Naive thymus-derived CD8-positive, alpha-beta T cell (primary cell): ENCODE measurements at regions not wholly inside any gene's neighbourhood (a gene's known extent, or its start where the extent isn't known, plus 50 kb on each side); places are given as distances from the start of the nearest gene placed in this dataset.

Experiments used
- ATAC-seq, 2 donors: fragments of 150-1000 bp; cut with Tn5 transposase in 1 of 2; sonication (Bioruptor Pico), chemical (Tn5 transposase) in 1 of 2; 1 replicate in 1 of 2; 2 replicates in 1 of 2; pipeline ENCODE4 v1.10.0; 2021; ENCODE audit warnings: mild to moderate bottlenecking in 2 of 2, moderate library complexity in 2 of 2
- POLR2A ChIA-PET: fragments of 350-600 bp; sonication (Branson Sonifier 250); formaldehyde crosslinking; loops from one replicate; lab custom pipeline; 2021; ENCODE audit warnings: antibody characterized with exemption; lab: Charles Lee
- DNase-seq, 10 donors: peaks; one replicate each; pipeline versions ENCODE4 v3.0.0 to v3.0.0-alpha.2; 2020 to 2022
- H3K27ac Mint-ChIP-seq, 10 donors: one replicate each; pipeline ENCODE4 v1.8.0; 2020 to 2022; ENCODE audit warnings: mild to moderate bottlenecking in 10 of 10, mixed read lengths in 10 of 10, moderate library complexity in 4 of 10, inconsistent platforms in 1 of 10
- H3K27me3 Mint-ChIP-seq, 5 donors: one replicate each; pipeline ENCODE4 v1.8.0; 2021 to 2022; ENCODE audit warnings: mixed read lengths in 5 of 5
- H3K36me3 Mint-ChIP-seq, 3 donors: one replicate each; pipeline ENCODE4 v1.8.0; 2020 to 2022; ENCODE audit warnings: mixed read lengths in 3 of 3, mild to moderate bottlenecking in 2 of 3, inconsistent platforms in 1 of 3
- H3K4me1 Mint-ChIP-seq, 4 donors: one replicate each; pipeline ENCODE4 v1.8.0; 2021 to 2022; ENCODE audit warnings: mixed read lengths in 4 of 4
- H3K4me3 Mint-ChIP-seq, 10 donors: one replicate each; pipeline ENCODE4 v1.8.0; 2020 to 2022; ENCODE audit warnings: mild to moderate bottlenecking in 10 of 10, mixed read lengths in 10 of 10, moderate library complexity in 6 of 10, inconsistent platforms in 1 of 10
- H3K9me3 Mint-ChIP-seq, 9 donors: one replicate each; pipeline ENCODE4 v1.8.0; 2020 to 2022; ENCODE audit warnings: mixed read lengths in 9 of 9, mild to moderate bottlenecking in 3 of 9, inconsistent platforms in 1 of 9, moderate library complexity in 1 of 9

GRCh38 chr1:57889676-57890320, 465.9 kb upstream of the DAB1 start:
- Mint-ChIP-seq H3K27ac (no peak overlapping the region), H3K4me1 (no peaks in the 10 kb centered on the region), H3K9me3 (peaks cover 0 to 1% (median 0%) of the 10 kb centered on the region in 9 donors), H3K36me3 (no peaks in the 10 kb centered on the region), H3K4me3 (no peak overlapping the region), H3K27me3 (peaks cover 2 to 14% (median 8%) of the 10 kb centered on the region in 5 donors)
- DNase-seq (no peak), ATAC-seq (no peak)
- POLR2A ChIA-PET, result interaction anchor here (0.6 kb wide), 1 partner anchor 1058 kb away, joined by 3 read pairs; no protein-coding TSS in a partner anchor

GRCh38 chr1:57887964-57888491, 464.2 kb upstream of the DAB1 start:
- Mint-ChIP-seq H3K9me3 (peaks cover 0 to 2% (median 0%) of the 10 kb centered on the region in 9 donors), H3K36me3 (no peaks in the 10 kb centered on the region), H3K4me1 (no peaks in the 10 kb centered on the region), H3K27me3 (peaks cover 0 to 14% (median 2%) of the 10 kb centered on the region in 5 donors), H3K27ac (no peak overlapping the region), H3K4me3 (no peak overlapping the region)
- no peak for DNase-seq
- POLR2A ChIA-PET, result no interaction called here
- ATAC-seq, result no peak

- ATAC-seq (no peak), DNase-seq (no peak)
- Mint-ChIP-seq H3K27me3 (peaks cover 0 to 14% (median 2%) of the 10 kb centered on the region in 5 donors), H3K9me3 (peaks cover 0 to 2% (median 0%) of the 10 kb centered on the region in 9 donors), H3K27ac (no peak overlapping the region), H3K4me3 (no peak overlapping the region), H3K4me1 (no peaks in the 10 kb centered on the region), H3K36me3 (no peaks in the 10 kb centered on the region)
- POLR2A ChIA-PET, result no interaction called here
Measured at GRCh38 chr1:57886376-57886775, 462.5 kb upstream of the DAB1 start.

GRCh38 chr1:57883642-57883995, 459.8 kb upstream of the DAB1 start:
- H3K27ac Mint-ChIP-seq, result no peak overlapping the region
- no peak overlapping the region for H3K4me3 Mint-ChIP-seq
- H3K36me3 Mint-ChIP-seq, result no peaks in the 10 kb centered on the region
- no peak for ATAC-seq
- no peaks in the 10 kb centered on the region for H3K4me1 Mint-ChIP-seq
- DNase-seq, result no peak
- POLR2A ChIA-PET, result no interaction called here
- peaks cover 0 to 2% (median 0%) of the 10 kb centered on the region in 9 donors for H3K9me3 Mint-ChIP-seq
- H3K27me3 Mint-ChIP-seq, result peaks cover 0 to 8% (median 6%) of the 10 kb centered on the region in 5 donors

GRCh38 chr1:57882934-57883641, 459.2 kb upstream of the DAB1 start:
- DNase-seq (no peak), ATAC-seq (no peak)
- H3K36me3 Mint-ChIP-seq, result no peaks in the 10 kb centered on the region
- no peaks in the 10 kb centered on the region for H3K4me1 Mint-ChIP-seq
- POLR2A ChIA-PET, result no interaction called here
- peaks cover 0 to 2% (median 0%) of the 10 kb centered on the region in 9 donors for H3K9me3 Mint-ChIP-seq
- no peak overlapping the region for H3K27ac Mint-ChIP-seq
- H3K27me3 Mint-ChIP-seq, result peaks cover 0 to 8% (median 6%) of the 10 kb centered on the region in 5 donors
- no peak overlapping the region for H3K4me3 Mint-ChIP-seq

GRCh38 chr1:57882072-57882471, 458.2 kb upstream of the DAB1 start:
- H3K4me3 Mint-ChIP-seq, result no peak overlapping the region
- POLR2A ChIA-PET, result no interaction called here
- DNase-seq (no peak), ATAC-seq (no peak)
- H3K4me1 Mint-ChIP-seq, result no peaks in the 10 kb centered on the region
- no peak overlapping the region for H3K27ac Mint-ChIP-seq
- H3K9me3 Mint-ChIP-seq, result peaks cover 0 to 2% (median 0%) of the 10 kb centered on the region in 9 donors
- H3K27me3 Mint-ChIP-seq, result peaks cover 0 to 8% (median 6%) of the 10 kb centered on the region in 5 donors
- no peaks in the 10 kb centered on the region for H3K36me3 Mint-ChIP-seq

- Mint-ChIP-seq H3K27ac (no peak overlapping the region), H3K4me1 (no peaks in the 10 kb centered on the region), H3K36me3 (no peaks in the 10 kb centered on the region), H3K9me3 (peaks cover 0 to 2% (median 0%) of the 10 kb centered on the region in 9 donors), H3K27me3 (peaks cover 0 to 8% (median 6%) of the 10 kb centered on the region in 5 donors), H3K4me3 (no peak overlapping the region)
- ATAC-seq (no peak), DNase-seq (no peak)
- POLR2A ChIA-PET, result no interaction called here
Measured at GRCh38 chr1:57881639-57882038, 457.8 kb upstream of the DAB1 start.

- no peak overlapping the region for H3K4me3 Mint-ChIP-seq
- peaks cover 0 to 8% (median 6%) of the 10 kb centered on the region in 5 donors for H3K27me3 Mint-ChIP-seq
- peaks cover 0 to under 1% (median 0%) of the 10 kb centered on the region in 9 donors for H3K9me3 Mint-ChIP-seq
- H3K4me1 Mint-ChIP-seq, result no peaks in the 10 kb centered on the region
- H3K36me3 Mint-ChIP-seq, result no peaks in the 10 kb centered on the region
- ATAC-seq, result no peak
- H3K27ac Mint-ChIP-seq, result no peak overlapping the region
- DNase-seq, result no peak
- POLR2A ChIA-PET, result no interaction called here
Measured at GRCh38 chr1:57879700-57880099, 455.8 kb upstream of the DAB1 start.

- no peaks in the 10 kb centered on the region for H3K36me3 Mint-ChIP-seq
- H3K4me3 Mint-ChIP-seq, result no peak overlapping the region
- no peak overlapping the region for H3K27ac Mint-ChIP-seq
- DNase-seq (no peak), ATAC-seq (no peak)
- peaks cover 0 to 6% (median 0%) of the 10 kb centered on the region in 9 donors for H3K9me3 Mint-ChIP-seq
- POLR2A ChIA-PET, result no interaction called here
- H3K4me1 Mint-ChIP-seq, result no peaks in the 10 kb centered on the region
- peaks cover 0 to 11% (median 6%) of the 10 kb centered on the region in 5 donors for H3K27me3 Mint-ChIP-seq
Measured at GRCh38 chr1:57874418-57874877, 450.6 kb upstream of the DAB1 start.

- Mint-ChIP-seq H3K27ac (no peak overlapping the region), H3K27me3 (peaks cover 0 to 5% (median 0%) of the 10 kb centered on the region in 5 donors), H3K36me3 (no peaks in the 10 kb centered on the region), H3K4me3 (no peak overlapping the region), H3K4me1 (no peaks in the 10 kb centered on the region), H3K9me3 (peaks cover 0 to 6% (median 0%) of the 10 kb centered on the region in 9 donors)
- no peak for DNase-seq
- no peak for ATAC-seq
- POLR2A ChIA-PET, result no interaction called here
Measured at GRCh38 chr1:57872913-57873312, 449.1 kb upstream of the DAB1 start.

- H3K27me3 Mint-ChIP-seq, result peaks cover 0 to 5% (median 0%) of the 10 kb centered on the region in 5 donors
- POLR2A ChIA-PET, result no interaction called here
- H3K36me3 Mint-ChIP-seq, result no peaks in the 10 kb centered on the region
- H3K4me3 Mint-ChIP-seq, result no peak overlapping the region
- DNase-seq, result no peak
- peaks cover 0 to 6% (median 0%) of the 10 kb centered on the region in 9 donors for H3K9me3 Mint-ChIP-seq
- H3K27ac Mint-ChIP-seq, result no peak overlapping the region
- H3K4me1 Mint-ChIP-seq, result no peaks in the 10 kb centered on the region
- no peak for ATAC-seq
Measured at GRCh38 chr1:57868908-57869307, 445.0 kb upstream of the DAB1 start.

GRCh38 chr1:57868239-57868638, 444.4 kb upstream of the DAB1 start:
- no peak for DNase-seq
- Mint-ChIP-seq H3K36me3 (no peaks in the 10 kb centered on the region), H3K4me3 (no peak overlapping the region), H3K27ac (no peak overlapping the region), H3K9me3 (peaks cover 0 to 6% (median 0%) of the 10 kb centered on the region in 9 donors), H3K27me3 (peaks cover 0 to 5% (median 0%) of the 10 kb centered on the region in 5 donors), H3K4me1 (no peaks in the 10 kb centered on the region)
- no peak for ATAC-seq
- POLR2A ChIA-PET, result no interaction called here

GRCh38 chr1:57866998-57867397, 443.1 kb upstream of the DAB1 start:
- Mint-ChIP-seq H3K36me3 (no peaks in the 10 kb centered on the region), H3K27me3 (peaks cover 0 to 3% (median 0%) of the 10 kb centered on the region in 5 donors), H3K4me1 (no peaks in the 10 kb centered on the region), H3K9me3 (peaks cover 0 to 1% (median 0%) of the 10 kb centered on the region in 9 donors), H3K27ac (peak overlapping the region in 1 of 10 donors; percentile 36), H3K4me3 (no peak overlapping the region)
- DNase-seq, result no peak
- no peak for ATAC-seq
- POLR2A ChIA-PET, result no interaction called here
